ENCODE measurements at regions not wholly inside any gene's neighbourhood (a gene's known extent, or its start where the extent isn't known, plus 50 kb on each side); places are given as distances from the start of the nearest gene placed in this dataset.

DNA sequence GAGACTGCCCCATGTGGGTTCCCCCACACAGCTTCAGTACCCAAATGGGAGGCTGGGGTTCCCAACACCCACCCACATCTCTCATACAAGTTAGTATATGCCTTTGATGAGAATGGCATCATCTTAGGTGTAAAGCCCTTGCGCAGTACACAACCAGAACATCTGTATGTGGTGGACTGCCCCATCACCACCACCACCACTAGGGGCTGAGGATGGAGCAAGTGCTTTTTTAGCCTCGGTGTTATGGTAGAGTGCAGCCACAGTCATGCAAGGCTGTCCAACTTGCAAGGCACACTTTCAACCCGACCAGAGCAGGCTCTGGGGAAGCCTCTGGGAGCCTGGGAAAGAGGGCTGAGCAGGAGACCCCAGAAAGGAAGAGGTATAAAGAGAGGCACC lies 241.2 kb downstream of the TFCP2L1 start:
- TF ChIP-seq CTCF (IDR thresholded peaks at IDR 0.05) (no peak), POLR2A (IDR thresholded peaks at IDR 0.05) (no peak)
